HL-60 (cell line): ENCODE measurements at regions not wholly inside any gene's neighbourhood (a gene's known extent, or its start where the extent isn't known, plus 50 kb on each side); places are given as distances from the start of the nearest gene placed in this dataset.

ENCODE experiments used
- DNase-seq, 2 experiments: peaks; one replicate each; pipeline ENCODE4 v3.0.0-alpha.2; 2010 to 2020; ENCODE audit warnings: low read depth in 1 of 2, low spot score in 1 of 2
- H3K27ac ChIP-seq: fragments of 250-450 bp; sonication (Bioruptor Pico); replicated peaks from 2 replicates; pipeline ENCODE4 v1.5.1; 2020; ENCODE audit warnings: mild to moderate bottlenecking, moderate library complexity
- H3K27me3 ChIP-seq: fragments of 250-450 bp; sonication (Bioruptor Pico); 2 replicates; pipeline ENCODE4 v1.5.1; 2021; ENCODE audit warnings: mild to moderate bottlenecking, moderate library complexity; ENCODE audit not compliant: insufficient read depth, poor library complexity, severe bottlenecking
- H3K4me3 ChIP-seq: replicated peaks from 2 replicates; pipeline ENCODE4 v1.5.1; 2011; ENCODE audit warnings: mild to moderate bottlenecking, control low read depth, low read length; ENCODE audit not compliant: insufficient read depth
- GABPA ChIP-seq: IDR thresholded peaks from 2 replicates; pipeline ENCODE4 v1.6.1; 2012; ENCODE audit warnings: low read depth
- POLR2AphosphoS5 ChIP-seq: IDR thresholded peaks from 2 replicates; pipeline ENCODE4 v1.6.1; 2012; ENCODE audit warnings: low read depth
- SPI1 ChIP-seq: IDR thresholded peaks from 2 replicates; pipeline ENCODE4 v1.6.1; 2012; ENCODE audit warnings: low read depth, mild to moderate bottlenecking, borderline replicate concordance
- TF ChIP-seq, protein P1 (sequence below): IDR thresholded peaks from one replicate; pipeline ENCODE4 v1.5.1; 2011; ENCODE audit warnings: low read length, control low read depth, inconsistent platforms; ENCODE audit not compliant: insufficient read depth
- TF ChIP-seq, protein P2 (sequence below): IDR thresholded peaks from 2 replicates; pipeline ENCODE4 v1.6.1; 2012; ENCODE audit warnings: low read depth; ENCODE audit not compliant: insufficient replicate concordance

DNA sequence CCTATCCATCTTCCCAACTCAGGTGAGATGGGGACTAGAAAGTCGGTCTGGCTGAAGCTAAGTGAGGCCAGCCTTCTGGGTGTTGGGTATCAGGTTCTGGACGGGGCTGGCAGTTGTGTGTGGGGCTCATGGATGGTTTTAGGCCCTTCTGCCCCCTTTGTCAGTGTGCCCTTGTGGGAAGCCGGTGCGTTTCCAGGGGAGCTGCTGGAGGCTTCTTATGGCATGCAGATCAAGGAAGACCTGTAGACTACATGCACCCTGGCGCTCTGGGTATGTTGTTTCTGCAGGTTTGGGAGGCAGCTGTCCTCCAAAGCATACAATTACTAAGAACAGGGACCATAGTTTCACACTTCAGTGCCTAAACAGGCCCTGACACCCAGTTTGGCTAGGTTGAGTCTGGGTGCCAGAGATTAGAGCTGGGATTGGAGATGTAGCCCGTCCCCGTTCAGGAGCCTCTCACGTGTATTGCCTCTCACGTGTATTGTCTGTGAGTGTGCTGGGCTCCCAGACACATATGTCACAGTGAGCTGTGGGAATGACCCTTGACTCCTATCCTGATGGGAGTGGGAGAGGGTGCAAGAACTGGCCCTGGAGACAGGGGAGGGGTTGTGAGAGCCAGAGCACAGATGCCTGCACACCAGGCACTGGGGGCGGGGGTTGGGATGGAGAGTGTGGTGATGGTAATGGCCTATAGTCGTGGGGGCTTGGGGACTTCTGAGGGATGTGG lies 84.4 kb downstream of the SLC25A47 start:
- Histone ChIP-seq H3K27ac (no peak overlapping the region), H3K4me3 (no peak overlapping the region), H3K27me3 (no peaks in the 10 kb centered on the region)
- no peak for DNase-seq
- TF ChIP-seq, protein P1, sequence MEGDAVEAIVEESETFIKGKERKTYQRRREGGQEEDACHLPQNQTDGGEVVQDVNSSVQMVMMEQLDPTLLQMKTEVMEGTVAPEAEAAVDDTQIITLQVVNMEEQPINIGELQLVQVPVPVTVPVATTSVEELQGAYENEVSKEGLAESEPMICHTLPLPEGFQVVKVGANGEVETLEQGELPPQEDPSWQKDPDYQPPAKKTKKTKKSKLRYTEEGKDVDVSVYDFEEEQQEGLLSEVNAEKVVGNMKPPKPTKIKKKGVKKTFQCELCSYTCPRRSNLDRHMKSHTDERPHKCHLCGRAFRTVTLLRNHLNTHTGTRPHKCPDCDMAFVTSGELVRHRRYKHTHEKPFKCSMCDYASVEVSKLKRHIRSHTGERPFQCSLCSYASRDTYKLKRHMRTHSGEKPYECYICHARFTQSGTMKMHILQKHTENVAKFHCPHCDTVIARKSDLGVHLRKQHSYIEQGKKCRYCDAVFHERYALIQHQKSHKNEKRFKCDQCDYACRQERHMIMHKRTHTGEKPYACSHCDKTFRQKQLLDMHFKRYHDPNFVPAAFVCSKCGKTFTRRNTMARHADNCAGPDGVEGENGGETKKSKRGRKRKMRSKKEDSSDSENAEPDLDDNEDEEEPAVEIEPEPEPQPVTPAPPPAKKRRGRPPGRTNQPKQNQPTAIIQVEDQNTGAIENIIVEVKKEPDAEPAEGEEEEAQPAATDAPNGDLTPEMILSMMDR = no peak
- no peak for TF ChIP-seq GABPA
- TF ChIP-seq POLR2AphosphoS5 = no peak
- TF ChIP-seq, protein P2, sequence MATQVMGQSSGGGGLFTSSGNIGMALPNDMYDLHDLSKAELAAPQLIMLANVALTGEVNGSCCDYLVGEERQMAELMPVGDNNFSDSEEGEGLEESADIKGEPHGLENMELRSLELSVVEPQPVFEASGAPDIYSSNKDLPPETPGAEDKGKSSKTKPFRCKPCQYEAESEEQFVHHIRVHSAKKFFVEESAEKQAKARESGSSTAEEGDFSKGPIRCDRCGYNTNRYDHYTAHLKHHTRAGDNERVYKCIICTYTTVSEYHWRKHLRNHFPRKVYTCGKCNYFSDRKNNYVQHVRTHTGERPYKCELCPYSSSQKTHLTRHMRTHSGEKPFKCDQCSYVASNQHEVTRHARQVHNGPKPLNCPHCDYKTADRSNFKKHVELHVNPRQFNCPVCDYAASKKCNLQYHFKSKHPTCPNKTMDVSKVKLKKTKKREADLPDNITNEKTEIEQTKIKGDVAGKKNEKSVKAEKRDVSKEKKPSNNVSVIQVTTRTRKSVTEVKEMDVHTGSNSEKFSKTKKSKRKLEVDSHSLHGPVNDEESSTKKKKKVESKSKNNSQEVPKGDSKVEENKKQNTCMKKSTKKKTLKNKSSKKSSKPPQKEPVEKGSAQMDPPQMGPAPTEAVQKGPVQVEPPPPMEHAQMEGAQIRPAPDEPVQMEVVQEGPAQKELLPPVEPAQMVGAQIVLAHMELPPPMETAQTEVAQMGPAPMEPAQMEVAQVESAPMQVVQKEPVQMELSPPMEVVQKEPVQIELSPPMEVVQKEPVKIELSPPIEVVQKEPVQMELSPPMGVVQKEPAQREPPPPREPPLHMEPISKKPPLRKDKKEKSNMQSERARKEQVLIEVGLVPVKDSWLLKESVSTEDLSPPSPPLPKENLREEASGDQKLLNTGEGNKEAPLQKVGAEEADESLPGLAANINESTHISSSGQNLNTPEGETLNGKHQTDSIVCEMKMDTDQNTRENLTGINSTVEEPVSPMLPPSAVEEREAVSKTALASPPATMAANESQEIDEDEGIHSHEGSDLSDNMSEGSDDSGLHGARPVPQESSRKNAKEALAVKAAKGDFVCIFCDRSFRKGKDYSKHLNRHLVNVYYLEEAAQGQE = no peak
- no peak for TF ChIP-seq SPI1

DNA sequence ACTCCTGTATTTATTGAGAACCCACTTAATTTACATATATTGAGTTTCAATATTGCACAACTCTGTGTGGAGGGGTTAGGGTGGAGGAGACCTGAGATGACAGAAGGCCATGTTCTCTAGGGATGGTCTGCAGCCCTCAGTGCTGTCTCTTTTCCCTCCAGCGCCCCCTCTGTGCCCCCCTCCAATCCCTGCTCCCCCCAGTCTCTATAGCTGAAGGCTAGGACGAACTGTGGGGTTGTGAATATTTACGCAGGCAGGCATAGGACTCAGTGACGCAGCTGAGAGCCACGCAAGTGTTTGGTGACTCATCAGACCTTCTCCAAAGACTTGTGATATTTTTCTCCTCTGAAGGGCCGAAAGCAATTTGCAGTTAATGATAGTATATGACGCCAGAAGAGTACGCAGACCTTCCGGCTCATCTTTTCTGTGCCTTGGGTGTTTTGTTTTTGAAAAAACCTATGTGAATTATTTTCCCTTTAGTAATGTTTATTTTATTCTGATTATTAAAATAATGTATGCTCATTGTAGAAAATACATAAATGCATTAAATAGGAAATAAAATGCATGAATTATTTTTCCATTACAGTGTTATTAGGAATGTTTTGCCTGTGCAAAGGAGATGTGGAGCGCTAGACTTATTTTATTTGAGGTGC lies 85.3 kb downstream of the SLC25A47 start:
- peak in 1 of 2 experiments; percentile 36 for DNase-seq
- TF ChIP-seq GABPA = no peak
- no peak for TF ChIP-seq POLR2AphosphoS5
- TF ChIP-seq, protein P1 = no peak
- TF ChIP-seq SPI1 = no peak
- TF ChIP-seq, protein P2 = no peak
- H3K27me3 ChIP-seq = no peaks in the 10 kb centered on the region
- H3K27ac ChIP-seq = no peak overlapping the region
- no peak overlapping the region for H3K4me3 ChIP-seq

DNA sequence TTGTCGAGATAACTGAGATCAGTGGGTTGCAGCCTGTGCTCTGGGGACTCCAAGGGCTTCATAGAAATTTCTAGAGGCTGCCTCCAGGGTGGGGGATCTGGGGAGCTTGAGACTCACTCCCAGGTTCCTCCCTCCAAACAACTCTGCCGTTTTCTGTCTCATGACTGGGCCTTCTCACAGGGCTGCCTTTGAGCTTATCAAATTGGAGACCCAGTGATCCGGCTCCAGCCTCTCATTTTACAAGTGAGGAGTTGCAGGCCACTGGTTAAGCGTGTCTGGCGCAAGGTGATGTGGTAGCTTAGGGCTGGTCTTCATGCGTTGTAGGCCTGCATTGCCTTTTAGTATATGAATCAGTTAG lies 85.8 kb downstream of the SLC25A47 start:
- H3K27me3 ChIP-seq = no peaks in the 10 kb centered on the region
- no peak for DNase-seq
- H3K27ac ChIP-seq = no peak overlapping the region
- TF ChIP-seq, protein P2 = no peak
- TF ChIP-seq POLR2AphosphoS5 = no peak
- TF ChIP-seq SPI1 = no peak
- no peak for TF ChIP-seq GABPA
- TF ChIP-seq, protein P1 = no peak
- no peak overlapping the region for H3K4me3 ChIP-seq
